Uterus (tissue), 2 donors: ENCODE measurements at regions not wholly inside any gene's neighbourhood (a gene's known extent, or its start where the extent isn't known, plus 50 kb on each side); places are given as distances from the start of the nearest gene placed in this dataset.

Experiments
- POLR2A ChIP-seq, 2 donors: fragments of 450-650 bp; IDR thresholded peaks; one replicate each; pipeline ENCODE4 v1.6.1; 2016; ENCODE audit warnings: antibody characterized with exemption in 2 of 2, mild to moderate bottlenecking in 1 of 2, moderate library complexity in 1 of 2
- TF ChIP-seq, protein P1 (sequence below), 4 experiments: fragments of 200-600 bp in 2 of 4; fragments of 450-650 bp in 2 of 4; sonication (generic) in 2 of 4; IDR thresholded peaks; one replicate each; pipeline ENCODE4 v1.5.1; 2016 to 2019; ENCODE audit warnings: antibody characterized with exemption in 4 of 4, mild to moderate bottlenecking in 2 of 4, moderate library complexity in 1 of 4

DNA sequence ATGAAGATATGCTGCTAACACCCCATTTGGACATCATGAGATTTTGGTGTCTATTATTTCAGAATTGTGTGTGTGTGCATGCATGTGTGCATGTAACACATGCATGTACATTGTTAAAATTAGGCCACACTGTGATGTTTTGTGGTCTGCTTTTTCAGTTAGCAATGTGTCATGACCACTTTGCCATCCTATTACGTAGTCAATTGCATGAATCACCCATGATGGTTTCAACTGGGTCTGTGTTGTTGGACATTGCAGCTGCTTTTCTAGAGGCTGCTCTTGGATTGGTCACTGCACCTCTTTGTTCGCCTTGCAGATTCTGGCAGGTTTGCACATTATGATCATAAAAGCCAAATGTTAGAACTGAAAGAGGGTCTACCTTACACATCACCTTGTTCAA lies 101.0 kb upstream of the THBS1 start:
- TF ChIP-seq, protein P1, sequence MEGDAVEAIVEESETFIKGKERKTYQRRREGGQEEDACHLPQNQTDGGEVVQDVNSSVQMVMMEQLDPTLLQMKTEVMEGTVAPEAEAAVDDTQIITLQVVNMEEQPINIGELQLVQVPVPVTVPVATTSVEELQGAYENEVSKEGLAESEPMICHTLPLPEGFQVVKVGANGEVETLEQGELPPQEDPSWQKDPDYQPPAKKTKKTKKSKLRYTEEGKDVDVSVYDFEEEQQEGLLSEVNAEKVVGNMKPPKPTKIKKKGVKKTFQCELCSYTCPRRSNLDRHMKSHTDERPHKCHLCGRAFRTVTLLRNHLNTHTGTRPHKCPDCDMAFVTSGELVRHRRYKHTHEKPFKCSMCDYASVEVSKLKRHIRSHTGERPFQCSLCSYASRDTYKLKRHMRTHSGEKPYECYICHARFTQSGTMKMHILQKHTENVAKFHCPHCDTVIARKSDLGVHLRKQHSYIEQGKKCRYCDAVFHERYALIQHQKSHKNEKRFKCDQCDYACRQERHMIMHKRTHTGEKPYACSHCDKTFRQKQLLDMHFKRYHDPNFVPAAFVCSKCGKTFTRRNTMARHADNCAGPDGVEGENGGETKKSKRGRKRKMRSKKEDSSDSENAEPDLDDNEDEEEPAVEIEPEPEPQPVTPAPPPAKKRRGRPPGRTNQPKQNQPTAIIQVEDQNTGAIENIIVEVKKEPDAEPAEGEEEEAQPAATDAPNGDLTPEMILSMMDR (IDR thresholded peaks at IDR 0.05), result no peak
- no peak for TF ChIP-seq POLR2A (IDR thresholded peaks at IDR 0.05)
